NB4 (cell line): ENCODE measurements at regions not wholly inside any gene's neighbourhood (a gene's known extent, or its start where the extent isn't known, plus 50 kb on each side); places are given as distances from the start of the nearest gene placed in this dataset.

Source experiments
- DNase-seq: peaks from one replicate; pipeline ENCODE4 v3.0.0; 2010; ENCODE audit warnings: low read depth
- H3K4me3 ChIP-seq: one replicate; pipeline ENCODE4 v1.5.1; 2011; ENCODE audit warnings: mild to moderate bottlenecking, low read depth, low read length, moderate library complexity
- MAX ChIP-seq: IDR thresholded peaks from 2 replicates; pipeline ENCODE4 v1.6.1; 2011; ENCODE audit warnings: low read depth, low read length
- MYC ChIP-seq: IDR thresholded peaks from 2 replicates; pipeline ENCODE4 v1.6.1; 2011; ENCODE audit warnings: low read depth, low read length
- POLR2A ChIP-seq: IDR thresholded peaks from 2 replicates; pipeline ENCODE4 v1.6.1; 2011; ENCODE audit warnings: mild to moderate bottlenecking; ENCODE audit not compliant: insufficient read length; ENCODE audit errors: extremely low read depth
- TF ChIP-seq, protein P1 (sequence below): IDR thresholded peaks from one replicate; pipeline ENCODE4 v1.5.1; 2012; ENCODE audit warnings: low read depth, low read length

GRCh38 chr9:11551106-11551505, 938.3 kb upstream of the PTPRD start:
- no peak for TF ChIP-seq MYC
- no peak for TF ChIP-seq POLR2A
- TF ChIP-seq MAX: no peak
- TF ChIP-seq, protein P1, sequence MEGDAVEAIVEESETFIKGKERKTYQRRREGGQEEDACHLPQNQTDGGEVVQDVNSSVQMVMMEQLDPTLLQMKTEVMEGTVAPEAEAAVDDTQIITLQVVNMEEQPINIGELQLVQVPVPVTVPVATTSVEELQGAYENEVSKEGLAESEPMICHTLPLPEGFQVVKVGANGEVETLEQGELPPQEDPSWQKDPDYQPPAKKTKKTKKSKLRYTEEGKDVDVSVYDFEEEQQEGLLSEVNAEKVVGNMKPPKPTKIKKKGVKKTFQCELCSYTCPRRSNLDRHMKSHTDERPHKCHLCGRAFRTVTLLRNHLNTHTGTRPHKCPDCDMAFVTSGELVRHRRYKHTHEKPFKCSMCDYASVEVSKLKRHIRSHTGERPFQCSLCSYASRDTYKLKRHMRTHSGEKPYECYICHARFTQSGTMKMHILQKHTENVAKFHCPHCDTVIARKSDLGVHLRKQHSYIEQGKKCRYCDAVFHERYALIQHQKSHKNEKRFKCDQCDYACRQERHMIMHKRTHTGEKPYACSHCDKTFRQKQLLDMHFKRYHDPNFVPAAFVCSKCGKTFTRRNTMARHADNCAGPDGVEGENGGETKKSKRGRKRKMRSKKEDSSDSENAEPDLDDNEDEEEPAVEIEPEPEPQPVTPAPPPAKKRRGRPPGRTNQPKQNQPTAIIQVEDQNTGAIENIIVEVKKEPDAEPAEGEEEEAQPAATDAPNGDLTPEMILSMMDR: no peak
- no peak overlapping the region for H3K4me3 ChIP-seq
- no peak for DNase-seq

GRCh38 chr9:11558043-11558442, 945.2 kb upstream of the PTPRD start:
- TF ChIP-seq MYC (no peak), POLR2A (no peak), MAX (no peak)
- TF ChIP-seq, protein P1: no peak
- no peak for DNase-seq

DNA sequence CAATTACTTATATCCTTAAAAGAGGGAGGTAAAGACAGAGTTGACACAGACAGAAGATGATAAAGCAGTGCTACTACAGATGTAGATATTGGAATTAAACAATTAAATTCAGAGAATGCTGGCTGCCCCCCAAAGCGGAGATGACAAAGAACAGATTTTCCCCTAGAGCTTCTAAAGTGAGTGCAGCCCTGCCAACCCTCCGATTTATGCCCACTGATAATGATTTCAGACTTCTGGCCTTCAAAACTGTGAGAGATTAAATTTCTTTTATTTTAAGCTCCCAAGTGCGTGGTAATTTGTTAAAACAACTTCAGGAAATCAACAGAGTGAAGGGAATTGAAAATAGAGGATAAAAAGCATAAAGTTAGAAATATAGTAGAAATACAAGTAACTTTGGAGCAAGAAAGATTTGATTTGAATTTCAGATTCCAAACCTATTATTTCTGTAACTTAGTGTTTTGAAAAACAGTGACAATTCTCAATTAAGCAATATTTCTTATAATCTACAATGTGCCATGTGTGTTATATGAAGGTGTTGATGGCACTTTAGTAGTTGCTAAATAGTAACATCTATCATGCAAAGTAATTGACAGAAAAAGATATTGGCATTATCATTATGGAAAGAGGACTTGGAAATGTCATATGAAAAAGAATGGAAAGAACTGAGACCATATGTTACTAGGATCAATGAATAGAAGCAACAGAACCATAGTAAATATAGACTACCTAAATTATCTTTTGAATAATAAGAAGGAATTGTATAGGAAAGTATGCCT, 946.4 kb upstream of the PTPRD start:
- no peak overlapping the region for H3K4me3 ChIP-seq
- no peak for DNase-seq
- TF ChIP-seq MYC: no peak
- TF ChIP-seq, protein P1: no peak
- TF ChIP-seq MAX: no peak

More at GRCh38 chr9:11558043-11558442, 945.2 kb upstream of the PTPRD start:
- no peak overlapping the region for H3K4me3 ChIP-seq

GRCh38 chr9:11577522-11577921, 964.7 kb upstream of the PTPRD start:
- no peak for DNase-seq
- TF ChIP-seq MAX: no peak
- TF ChIP-seq, protein P1: no peak
- TF ChIP-seq MYC: no peak
- TF ChIP-seq POLR2A: no peak
- no peak overlapping the region for H3K4me3 ChIP-seq

DNA sequence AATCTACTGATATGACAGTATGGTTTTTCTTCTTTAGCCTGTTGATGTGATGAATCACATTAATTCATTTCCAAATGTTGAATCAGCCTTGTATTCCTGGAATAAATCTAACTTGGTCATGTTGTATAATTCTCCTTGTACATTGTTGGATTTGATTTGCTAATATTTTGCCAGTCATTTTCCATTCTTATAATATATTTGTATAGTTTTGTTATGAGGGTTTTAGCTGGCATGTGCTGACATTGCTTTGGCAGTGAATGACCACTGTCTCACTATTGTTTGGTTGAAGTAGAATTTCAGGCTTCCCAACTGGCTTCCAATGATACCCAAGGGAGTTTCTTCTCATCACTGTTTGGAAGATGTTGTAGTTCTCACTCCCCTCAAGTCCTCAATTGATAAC, 983.0 kb upstream of the PTPRD start:
- DNase-seq: no peak
- TF ChIP-seq MYC (no peak), POLR2A (no peak), MAX (no peak)
- TF ChIP-seq, protein P1: no peak
- no peak overlapping the region for H3K4me3 ChIP-seq
